Uterus (tissue), 2 donors: ENCODE measurements at regions not wholly inside any gene's neighbourhood (a gene's known extent, or its start where the extent isn't known, plus 50 kb on each side); places are given as distances from the start of the nearest gene placed in this dataset.

Experiments used
- POLR2A ChIP-seq, 2 donors: fragments of 450-650 bp; IDR thresholded peaks; one replicate each; pipeline ENCODE4 v1.6.1; 2016; ENCODE audit warnings: antibody characterized with exemption in 2 of 2, mild to moderate bottlenecking in 1 of 2, moderate library complexity in 1 of 2
- TF ChIP-seq, protein P1 (sequence below), 4 experiments: fragments of 200-600 bp in 2 of 4; fragments of 450-650 bp in 2 of 4; sonication (generic) in 2 of 4; IDR thresholded peaks; one replicate each; pipeline ENCODE4 v1.5.1; 2016 to 2019; ENCODE audit warnings: antibody characterized with exemption in 4 of 4, mild to moderate bottlenecking in 2 of 4, moderate library complexity in 1 of 4

DNA sequence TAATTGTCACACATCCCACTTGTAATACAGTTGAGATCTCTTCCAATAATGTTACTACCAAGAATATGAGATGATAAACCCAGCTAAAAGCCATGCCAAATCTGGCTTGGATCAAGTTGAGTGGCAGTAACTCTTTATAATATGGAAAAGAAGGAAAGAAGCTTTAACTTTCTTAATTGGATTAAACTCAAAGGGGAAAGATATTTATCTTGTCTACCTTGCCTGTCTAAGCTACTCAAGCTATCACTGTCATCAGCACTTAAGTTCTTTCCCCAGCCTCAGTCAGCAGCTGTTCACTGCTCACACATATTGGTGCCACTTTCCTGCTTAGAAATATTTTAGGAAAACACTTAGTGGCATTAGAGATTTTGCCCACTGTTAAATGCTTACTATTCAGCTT lies 350.7 kb downstream of the IPMK start:
- TF ChIP-seq, protein P1, sequence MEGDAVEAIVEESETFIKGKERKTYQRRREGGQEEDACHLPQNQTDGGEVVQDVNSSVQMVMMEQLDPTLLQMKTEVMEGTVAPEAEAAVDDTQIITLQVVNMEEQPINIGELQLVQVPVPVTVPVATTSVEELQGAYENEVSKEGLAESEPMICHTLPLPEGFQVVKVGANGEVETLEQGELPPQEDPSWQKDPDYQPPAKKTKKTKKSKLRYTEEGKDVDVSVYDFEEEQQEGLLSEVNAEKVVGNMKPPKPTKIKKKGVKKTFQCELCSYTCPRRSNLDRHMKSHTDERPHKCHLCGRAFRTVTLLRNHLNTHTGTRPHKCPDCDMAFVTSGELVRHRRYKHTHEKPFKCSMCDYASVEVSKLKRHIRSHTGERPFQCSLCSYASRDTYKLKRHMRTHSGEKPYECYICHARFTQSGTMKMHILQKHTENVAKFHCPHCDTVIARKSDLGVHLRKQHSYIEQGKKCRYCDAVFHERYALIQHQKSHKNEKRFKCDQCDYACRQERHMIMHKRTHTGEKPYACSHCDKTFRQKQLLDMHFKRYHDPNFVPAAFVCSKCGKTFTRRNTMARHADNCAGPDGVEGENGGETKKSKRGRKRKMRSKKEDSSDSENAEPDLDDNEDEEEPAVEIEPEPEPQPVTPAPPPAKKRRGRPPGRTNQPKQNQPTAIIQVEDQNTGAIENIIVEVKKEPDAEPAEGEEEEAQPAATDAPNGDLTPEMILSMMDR (IDR thresholded peaks at IDR 0.05) = no peak
- TF ChIP-seq POLR2A (IDR thresholded peaks at IDR 0.05) = no peak
